ENCODE measurements at regions not wholly inside any gene's neighbourhood (a gene's known extent, or its start where the extent isn't known, plus 50 kb on each side); places are given as distances from the start of the nearest gene placed in this dataset.

- no peak for DNase-seq
Measured at GRCh38 chr3:98982351-98982750, 80.9 kb upstream of the DCBLD2 start.

DNA sequence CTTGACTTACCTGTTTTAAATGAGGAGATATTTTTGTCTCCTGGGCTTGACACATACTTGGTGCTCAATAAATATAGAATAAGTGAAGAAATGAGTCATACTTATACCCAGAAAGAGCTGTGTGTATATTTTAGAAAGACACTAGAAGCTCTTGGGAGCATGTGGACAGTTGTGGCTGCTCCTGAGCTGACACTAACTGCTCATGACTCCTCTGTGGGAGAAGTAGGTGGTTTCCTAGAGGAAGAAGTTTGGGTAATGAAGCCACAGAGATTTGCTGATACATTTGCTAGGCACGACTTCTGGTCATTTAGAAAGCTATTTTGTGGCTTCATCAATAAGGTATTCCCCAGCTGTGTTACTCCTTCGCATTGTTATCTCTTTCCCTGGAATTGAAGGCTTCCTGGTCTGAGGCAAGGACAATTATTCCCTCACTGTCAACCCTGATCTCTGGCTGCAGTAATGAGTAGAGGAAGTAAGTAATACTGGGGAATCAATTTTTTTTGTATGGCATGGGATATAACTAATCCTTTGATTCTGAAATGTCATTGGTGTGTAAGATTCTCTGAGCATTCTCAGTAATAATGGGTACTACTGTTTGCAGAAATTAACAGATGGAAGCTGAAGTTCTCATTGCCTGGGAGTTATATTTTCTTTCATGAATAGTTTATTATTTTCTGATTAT lies 79.6 kb upstream of the DCBLD2 start:
- no peak for DNase-seq

- no peak for DNase-seq
Measured at GRCh38 chr3:98979296-98979695, 77.8 kb upstream of the DCBLD2 start.

GRCh38 chr3:98978068-98978811 lies 76.7 kb upstream of the DCBLD2 start:
- DNase-seq: no peak

- no peak for DNase-seq
Measured at GRCh38 chr3:98977520-98977919, 76.0 kb upstream of the DCBLD2 start.

- no peak for DNase-seq
Measured at GRCh38 chr3:98974442-98974841, 72.9 kb upstream of the DCBLD2 start.

DNA sequence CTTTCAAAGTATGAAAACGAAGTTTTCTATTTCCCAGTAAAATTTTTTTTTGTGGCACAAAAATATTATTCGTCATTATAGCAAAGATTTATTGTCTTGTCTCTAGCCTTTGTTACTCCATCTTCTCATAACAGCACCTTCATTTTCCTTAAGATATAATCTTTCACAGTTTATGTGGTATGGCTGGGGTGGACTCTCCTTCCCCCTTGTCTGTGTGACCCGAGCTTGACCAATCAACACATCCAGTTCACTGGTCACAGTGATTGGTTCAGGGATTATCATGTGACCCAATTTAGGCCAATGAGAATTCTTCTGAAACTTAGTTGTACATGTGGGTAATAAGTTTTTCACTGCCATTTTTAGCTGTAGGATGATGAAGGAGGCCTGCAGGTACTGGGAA lies 71.2 kb upstream of the DCBLD2 start:
- DNase-seq: no peak

- no peak for DNase-seq
Measured at GRCh38 chr3:98972155-98972554, 70.7 kb upstream of the DCBLD2 start.

DNA sequence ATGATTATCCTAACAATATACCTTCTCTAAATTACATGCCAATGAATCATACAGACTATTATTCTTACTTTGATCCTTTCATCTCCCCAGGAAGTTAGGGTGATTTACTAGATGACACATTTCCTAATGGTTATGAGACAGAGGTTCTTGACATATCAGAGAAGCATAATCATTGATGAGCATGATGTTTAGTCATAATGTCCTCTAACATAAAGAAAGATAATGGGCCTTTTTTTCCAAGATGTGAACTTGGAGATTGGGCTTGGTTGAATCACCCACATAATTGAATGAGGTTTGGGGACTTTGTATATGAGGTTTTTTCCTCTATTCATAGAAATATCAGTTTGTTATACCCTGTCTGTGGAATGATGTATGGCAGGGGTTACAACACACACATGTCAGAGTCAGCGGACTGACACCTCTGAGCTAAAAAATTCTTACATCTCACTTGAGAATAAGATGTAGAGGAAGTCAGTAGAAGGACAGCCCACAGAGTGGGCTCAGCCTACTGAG lies 69.7 kb upstream of the DCBLD2 start:
- DNase-seq: no peak

- DNase-seq: no peak
Measured at GRCh38 chr3:98969295-98969694, 67.8 kb upstream of the DCBLD2 start.

DNA sequence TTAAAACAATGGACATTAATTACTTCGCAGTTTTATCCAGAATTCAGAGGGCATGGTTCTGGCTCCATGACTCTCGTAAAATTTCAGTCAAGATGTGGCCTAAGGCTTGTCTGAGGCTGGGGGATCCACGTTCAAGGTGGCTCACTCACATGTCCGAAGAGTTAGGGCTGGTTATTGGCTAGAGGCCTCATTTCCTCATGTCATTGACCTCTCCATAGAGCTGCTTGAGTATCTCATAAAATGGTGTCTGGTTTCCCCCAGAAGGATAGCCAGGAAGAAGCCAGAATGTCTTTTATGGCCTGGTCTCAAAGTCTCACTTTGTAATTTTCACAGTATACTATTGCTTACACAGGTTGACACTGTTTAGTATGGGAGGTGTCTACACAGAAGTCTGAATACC lies 67.3 kb upstream of the DCBLD2 start:
- DNase-seq: no peak

- DNase-seq: no peak
Measured at GRCh38 chr3:98968347-98968746, 66.9 kb upstream of the DCBLD2 start.

DNA sequence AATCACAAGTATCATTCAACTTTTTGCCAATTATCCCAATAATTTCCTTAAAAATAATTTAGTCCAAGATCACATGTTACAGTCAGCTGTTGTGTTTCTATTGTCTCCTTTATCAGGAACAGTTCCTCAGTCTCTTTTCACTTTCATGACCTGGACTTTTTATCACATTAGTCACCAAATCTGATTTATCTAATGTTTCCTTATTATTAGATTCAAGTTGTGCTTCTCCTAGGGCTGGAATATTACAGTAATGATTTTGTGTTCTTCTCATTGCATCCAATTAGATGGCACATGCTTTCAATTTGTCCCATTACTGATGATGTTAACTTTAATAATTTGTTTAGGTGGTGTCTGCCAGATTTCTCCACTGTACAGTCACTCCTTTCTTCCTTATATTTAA lies 66.3 kb upstream of the DCBLD2 start:
- DNase-seq: no peak

GRCh38 chr3:98966862-98967546 lies 65.5 kb upstream of the DCBLD2 start:
- no peak for DNase-seq

DNA sequence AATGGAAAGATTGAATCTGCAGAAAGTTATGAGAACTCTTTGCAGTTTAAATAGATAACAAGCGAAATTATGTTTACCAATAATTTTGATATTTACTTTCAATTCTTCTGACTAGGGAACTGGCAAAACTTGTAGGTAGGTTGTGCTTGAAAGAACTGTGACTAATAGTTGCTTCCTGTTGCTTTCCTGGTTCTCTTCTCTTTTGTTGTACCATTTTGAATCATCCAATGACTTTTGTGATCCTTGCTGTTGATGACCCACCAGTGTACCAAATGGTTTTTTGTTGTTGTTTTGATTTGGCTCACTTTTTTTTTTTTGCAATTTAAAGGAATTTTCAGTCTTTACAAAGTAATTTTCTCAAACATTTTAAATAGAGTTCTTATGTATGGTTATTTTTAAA lies 64.9 kb upstream of the DCBLD2 start:
- DNase-seq: no peak

DNA sequence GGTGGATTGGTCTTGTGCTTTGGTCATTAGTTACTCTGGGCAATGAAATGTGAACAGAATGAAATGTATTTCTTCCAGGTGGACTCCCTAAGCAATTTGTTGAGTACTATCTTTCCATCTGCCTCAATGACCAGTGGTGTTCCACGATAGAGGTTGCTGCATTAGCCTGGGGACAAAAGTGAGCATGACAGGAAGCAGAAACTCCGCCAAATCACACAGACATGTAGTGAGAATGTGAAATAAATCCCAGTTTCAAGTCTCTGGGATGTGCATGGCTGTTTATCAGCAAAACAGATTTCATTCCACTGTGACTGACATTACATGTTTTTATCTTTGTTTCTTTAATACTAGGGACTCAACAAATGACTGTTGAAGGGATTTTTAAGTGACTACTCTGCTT lies 63.3 kb upstream of the DCBLD2 start:
- DNase-seq: no peak

- DNase-seq: no peak
Measured at GRCh38 chr3:98963546-98963945, 62.1 kb upstream of the DCBLD2 start.

DNA sequence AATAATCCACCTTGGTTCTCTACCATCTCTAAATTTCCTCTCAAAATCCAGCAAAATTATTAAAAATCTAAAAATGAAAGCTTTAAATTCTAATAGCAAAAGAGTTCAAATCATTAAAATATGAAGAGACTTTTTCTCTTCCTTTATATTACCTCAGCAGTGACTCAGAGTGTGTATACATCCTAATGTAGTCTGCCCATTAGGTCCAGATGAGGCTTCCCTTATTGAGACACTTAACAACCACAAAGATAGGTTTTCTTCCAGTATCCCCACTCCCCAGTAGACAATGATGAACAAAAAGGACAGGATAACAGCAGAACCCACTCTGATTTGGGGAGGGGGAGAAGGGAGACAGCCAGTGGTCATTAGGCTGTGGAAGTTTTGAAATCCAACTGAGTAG lies 61.5 kb upstream of the DCBLD2 start:
- no peak for DNase-seq

GRCh38 chr3:98962189-98962930 lies 60.9 kb upstream of the DCBLD2 start:
- no peak for DNase-seq

DNA sequence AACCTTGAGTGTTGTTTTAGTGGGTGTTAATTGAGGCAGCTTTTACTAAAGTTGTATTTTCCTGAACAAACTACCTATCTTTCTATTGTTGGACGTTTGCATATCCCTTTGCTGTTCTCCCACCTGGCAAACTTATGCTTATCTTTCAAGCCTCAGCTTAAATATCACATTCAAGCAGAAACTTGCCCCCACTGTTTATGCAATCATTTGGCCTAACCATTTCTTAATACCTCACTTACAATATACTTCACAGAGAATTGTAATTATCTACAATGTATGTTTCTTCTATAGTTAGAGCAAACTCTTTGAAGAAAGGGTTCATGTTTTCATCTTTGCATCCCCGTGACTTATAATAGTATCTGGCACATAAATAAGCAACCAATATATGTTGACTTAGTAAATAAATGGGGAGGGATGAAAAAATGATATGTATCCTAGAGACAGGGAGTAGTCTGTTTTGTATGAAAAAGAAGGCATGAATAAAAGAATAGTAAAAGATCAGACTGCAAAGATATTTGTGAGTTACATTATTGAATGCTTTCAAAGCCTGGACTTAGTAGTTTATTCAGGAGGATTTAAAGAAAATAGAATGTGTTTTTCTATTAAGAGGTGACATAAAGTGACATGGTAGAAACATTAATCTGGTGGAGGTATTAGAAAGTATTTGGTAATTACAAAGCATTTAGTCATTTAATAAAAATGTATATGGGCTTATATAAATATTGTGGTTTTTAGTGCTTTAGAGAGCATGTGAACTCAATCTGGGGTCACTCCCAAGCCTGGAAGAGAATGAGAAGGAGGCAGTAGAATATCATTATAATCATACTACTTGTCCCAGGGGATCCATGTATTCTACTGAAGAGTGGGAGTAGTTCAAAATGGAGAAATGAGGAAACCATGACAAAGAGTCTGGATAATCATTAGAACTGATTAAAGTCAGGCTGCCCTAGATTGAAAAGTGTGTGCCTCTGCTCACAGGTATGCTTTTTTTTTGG lies 60.0 kb upstream of the DCBLD2 start:
- DNase-seq: no peak

GRCh38 chr3:98957681-98958080 lies 56.2 kb upstream of the DCBLD2 start:
- no peak for DNase-seq

DNA sequence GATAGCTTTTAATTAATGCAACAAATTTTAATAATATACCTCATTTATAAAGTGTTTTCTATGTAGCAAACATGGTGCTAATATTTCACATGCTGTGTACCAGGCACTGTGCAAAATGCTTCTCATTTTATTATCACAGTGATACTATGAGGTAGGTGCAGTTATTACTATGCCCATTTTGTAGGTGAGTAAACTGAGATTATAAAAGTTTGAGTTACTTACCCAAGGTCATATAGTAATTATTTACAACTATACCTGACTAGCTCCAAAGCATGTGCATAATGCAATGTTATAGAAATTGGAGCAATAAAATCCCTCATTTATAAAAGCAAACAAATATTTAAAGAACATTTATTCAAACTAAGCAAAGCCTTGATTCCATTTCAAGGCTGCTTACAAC lies 54.5 kb upstream of the DCBLD2 start:
- no peak for DNase-seq

Measured in C1 segment of cervical spinal cord (tissue), 14 donors.